22Rv1 (cell line): ENCODE measurements at regions not wholly inside any gene's neighbourhood (a gene's known extent, or its start where the extent isn't known, plus 50 kb on each side); places are given as distances from the start of the nearest gene placed in this dataset.

Source experiments
- H3K27ac ChIP-seq: fragments of 450-650 bp; 2 replicates; pipeline ENCODE4 v1.5.1; 2017
- CTCF ChIP-seq: fragments of 450-650 bp; IDR thresholded peaks from 2 replicates; pipeline ENCODE4 v1.5.1; 2017; ENCODE audit warnings: mild to moderate bottlenecking
- ZFX ChIP-seq: fragments of 450-650 bp; IDR thresholded peaks from 2 replicates; pipeline ENCODE4 v1.6.1; 2017; ENCODE audit warnings: antibody characterized with exemption, borderline replicate concordance

- H3K27ac ChIP-seq = no peak overlapping the region
- TF ChIP-seq CTCF (no peak), ZFX (no peak)
Observed at GRCh38 chr1:91151702-91152101, 129.9 kb upstream of the ZNF644 start.

- TF ChIP-seq CTCF = no peak
- TF ChIP-seq ZFX = no peak
- no peak overlapping the region for H3K27ac ChIP-seq
Observed at GRCh38 chr1:91148641-91149069, 126.8 kb upstream of the ZNF644 start.

GRCh38 chr1:91141858-91142257 is 120.0 kb upstream of the ZNF644 start:
- TF ChIP-seq CTCF (no peak), ZFX (no peak)
- no peak overlapping the region for H3K27ac ChIP-seq

- H3K27ac ChIP-seq = no peak overlapping the region
- TF ChIP-seq ZFX = no peak
- TF ChIP-seq CTCF = no peak
Observed at GRCh38 chr1:91138959-91139358, 117.1 kb upstream of the ZNF644 start.

GRCh38 chr1:91137173-91137852 is 115.5 kb upstream of the ZNF644 start:
- no peak for TF ChIP-seq CTCF
- H3K27ac ChIP-seq = no peak overlapping the region

- TF ChIP-seq ZFX = no peak
- no peak for TF ChIP-seq CTCF
Observed at GRCh38 chr1:91135799-91136198, 114.0 kb upstream of the ZNF644 start.

GRCh38 chr1:91133248-91133647 is 111.4 kb upstream of the ZNF644 start:
- H3K27ac ChIP-seq = no peak overlapping the region
- TF ChIP-seq ZFX = no peak
- TF ChIP-seq CTCF = no peak

More at GRCh38 chr1:91135799-91136198, 114.0 kb upstream of the ZNF644 start:
- no peak overlapping the region for H3K27ac ChIP-seq
